Esophagus squamous epithelium (tissue), 4 donors: ENCODE measurements at regions not wholly inside any gene's neighbourhood (a gene's known extent, or its start where the extent isn't known, plus 50 kb on each side); places are given as distances from the start of the nearest gene placed in this dataset.

Experiments used
- POLR2A ChIP-seq, 4 donors: fragments of 450-650 bp; IDR thresholded peaks; one replicate each; pipeline ENCODE4 v1.6.1; 2017; ENCODE audit warnings: antibody characterized with exemption in 4 of 4, mild to moderate bottlenecking in 4 of 4, moderate library complexity in 3 of 4
- TF ChIP-seq, protein P1 (sequence below), 6 experiments: fragments of 450-650 bp in 4 of 6; fragments of 200-600 bp in 2 of 6; sonication (generic) in 2 of 6; IDR thresholded peaks; one replicate each; pipeline ENCODE4 v1.5.1; 2016 to 2019; ENCODE audit warnings: antibody characterized with exemption in 6 of 6, mild to moderate bottlenecking in 4 of 6, moderate library complexity in 4 of 6

- TF ChIP-seq, protein P1, sequence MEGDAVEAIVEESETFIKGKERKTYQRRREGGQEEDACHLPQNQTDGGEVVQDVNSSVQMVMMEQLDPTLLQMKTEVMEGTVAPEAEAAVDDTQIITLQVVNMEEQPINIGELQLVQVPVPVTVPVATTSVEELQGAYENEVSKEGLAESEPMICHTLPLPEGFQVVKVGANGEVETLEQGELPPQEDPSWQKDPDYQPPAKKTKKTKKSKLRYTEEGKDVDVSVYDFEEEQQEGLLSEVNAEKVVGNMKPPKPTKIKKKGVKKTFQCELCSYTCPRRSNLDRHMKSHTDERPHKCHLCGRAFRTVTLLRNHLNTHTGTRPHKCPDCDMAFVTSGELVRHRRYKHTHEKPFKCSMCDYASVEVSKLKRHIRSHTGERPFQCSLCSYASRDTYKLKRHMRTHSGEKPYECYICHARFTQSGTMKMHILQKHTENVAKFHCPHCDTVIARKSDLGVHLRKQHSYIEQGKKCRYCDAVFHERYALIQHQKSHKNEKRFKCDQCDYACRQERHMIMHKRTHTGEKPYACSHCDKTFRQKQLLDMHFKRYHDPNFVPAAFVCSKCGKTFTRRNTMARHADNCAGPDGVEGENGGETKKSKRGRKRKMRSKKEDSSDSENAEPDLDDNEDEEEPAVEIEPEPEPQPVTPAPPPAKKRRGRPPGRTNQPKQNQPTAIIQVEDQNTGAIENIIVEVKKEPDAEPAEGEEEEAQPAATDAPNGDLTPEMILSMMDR (IDR thresholded peaks at IDR 0.05), result no peak
- TF ChIP-seq POLR2A (IDR thresholded peaks at IDR 0.05), result no peak
These were observed 139.1 kb downstream of the VAPA start for GRCh38 chr18:10052871-10053270.
